ENCODE measurements at regions not wholly inside any gene's neighbourhood (a gene's known extent, or its start where the extent isn't known, plus 50 kb on each side); places are given as distances from the start of the nearest gene placed in this dataset.

DNA sequence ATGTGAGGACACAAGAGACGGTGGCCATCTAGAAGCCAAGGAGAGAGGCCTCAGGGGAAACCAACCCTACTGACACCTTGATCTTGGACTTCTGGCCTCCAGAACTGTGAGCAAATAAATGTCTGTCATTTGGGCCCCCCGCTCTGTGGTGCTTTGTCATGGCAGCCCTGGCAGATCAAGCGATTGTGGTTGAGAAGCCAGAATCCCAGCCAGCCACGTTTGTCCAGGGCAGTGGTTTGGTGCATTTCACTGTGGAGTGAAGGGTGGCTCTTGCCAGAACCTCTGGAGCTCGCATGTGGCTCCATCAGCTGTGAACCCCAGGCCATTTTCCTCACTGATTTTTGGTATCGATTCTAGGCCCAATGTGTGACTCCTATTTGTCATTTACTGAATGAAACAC lies 404.9 kb downstream of the BCL11B start:
- Histone ChIP-seq H3K27me3 (ENCODE audit: control insufficient read depth in 3 of 3, insufficient read depth in 3 of 3, low read length in 2 of 3) (no peaks in the 10 kb centered on the region), H3K36me3 (ENCODE audit: control insufficient read depth in 4 of 4, insufficient read depth in 4 of 4, low read length in 4 of 4) (no peaks in the 10 kb centered on the region), H3K4me1 (ENCODE audit: control insufficient read depth in 5 of 5, insufficient read depth in 5 of 5, low read length in 5 of 5) (no peaks in the 10 kb centered on the region), H3K9ac (ENCODE audit: insufficient read depth in 1 of 2, low read length in 2 of 2) (no peak overlapping the region), H3K27ac (ENCODE audit: low read depth in 1 of 2, low read length in 1 of 2) (no peak overlapping the region), H3K4me3 (no peak overlapping the region), H3K9me3 (ENCODE audit: control insufficient read depth in 4 of 4, insufficient read depth in 3 of 4, low read length in 3 of 4) (peaks cover 0 to 7% (median 0%) of the 10 kb centered on the region in 4 donors)
- no peak for ATAC-seq (ENCODE audit: insufficient read depth, low FRiP score)
- TF ChIP-seq, protein P1, sequence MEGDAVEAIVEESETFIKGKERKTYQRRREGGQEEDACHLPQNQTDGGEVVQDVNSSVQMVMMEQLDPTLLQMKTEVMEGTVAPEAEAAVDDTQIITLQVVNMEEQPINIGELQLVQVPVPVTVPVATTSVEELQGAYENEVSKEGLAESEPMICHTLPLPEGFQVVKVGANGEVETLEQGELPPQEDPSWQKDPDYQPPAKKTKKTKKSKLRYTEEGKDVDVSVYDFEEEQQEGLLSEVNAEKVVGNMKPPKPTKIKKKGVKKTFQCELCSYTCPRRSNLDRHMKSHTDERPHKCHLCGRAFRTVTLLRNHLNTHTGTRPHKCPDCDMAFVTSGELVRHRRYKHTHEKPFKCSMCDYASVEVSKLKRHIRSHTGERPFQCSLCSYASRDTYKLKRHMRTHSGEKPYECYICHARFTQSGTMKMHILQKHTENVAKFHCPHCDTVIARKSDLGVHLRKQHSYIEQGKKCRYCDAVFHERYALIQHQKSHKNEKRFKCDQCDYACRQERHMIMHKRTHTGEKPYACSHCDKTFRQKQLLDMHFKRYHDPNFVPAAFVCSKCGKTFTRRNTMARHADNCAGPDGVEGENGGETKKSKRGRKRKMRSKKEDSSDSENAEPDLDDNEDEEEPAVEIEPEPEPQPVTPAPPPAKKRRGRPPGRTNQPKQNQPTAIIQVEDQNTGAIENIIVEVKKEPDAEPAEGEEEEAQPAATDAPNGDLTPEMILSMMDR (IDR thresholded peaks at IDR 0.05; ENCODE audit: control extremely low read depth, extremely low read depth) = no peak
- 90 to 95% methylated on average over 6 of the region's 6 CpGs for WGBS, 2 donors
- DNase-seq = no peak

DNA sequence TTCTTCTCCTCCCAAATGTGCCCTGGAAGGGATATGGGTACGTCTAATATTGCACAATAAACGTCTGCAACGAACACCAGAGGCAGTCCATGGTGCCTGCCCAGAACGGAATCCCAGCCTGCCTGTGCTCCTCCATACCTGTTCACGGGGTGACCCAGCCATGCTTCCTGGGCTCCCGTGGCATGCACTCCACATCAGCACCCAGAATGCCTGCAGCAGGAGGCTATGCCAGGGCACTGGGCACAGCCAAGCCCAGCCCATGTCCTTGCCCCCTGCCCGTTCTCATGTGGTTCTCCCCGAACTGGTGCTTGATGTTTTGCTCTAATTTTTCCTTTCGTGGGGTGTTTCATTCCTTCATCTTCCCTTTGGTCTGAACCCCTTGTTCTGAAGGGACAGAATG lies 404.3 kb downstream of the BCL11B start:
- H3K36me3 ChIP-seq (ENCODE audit: control insufficient read depth in 4 of 4, insufficient read depth in 4 of 4, low read length in 4 of 4) = no peaks in the 10 kb centered on the region
- ATAC-seq (ENCODE audit: insufficient read depth, low FRiP score) (no peak), DNase-seq (no peak)
- no peak overlapping the region for H3K9ac ChIP-seq (ENCODE audit: insufficient read depth in 1 of 2, low read length in 2 of 2)
- no peak overlapping the region for H3K27ac ChIP-seq (ENCODE audit: low read depth in 1 of 2, low read length in 1 of 2)
- WGBS, 2 donors = 81 to 91% methylated on average over 9 of the region's 9 CpGs
- peaks cover 0 to 7% (median 0%) of the 10 kb centered on the region in 4 donors for H3K9me3 ChIP-seq (ENCODE audit: control insufficient read depth in 4 of 4, insufficient read depth in 3 of 4, low read length in 3 of 4)
- H3K27me3 ChIP-seq (ENCODE audit: control insufficient read depth in 3 of 3, insufficient read depth in 3 of 3, low read length in 2 of 3) = no peaks in the 10 kb centered on the region
- TF ChIP-seq, protein P1 (IDR thresholded peaks at IDR 0.05; ENCODE audit: control extremely low read depth, extremely low read depth) = no peak
- H3K4me1 ChIP-seq (ENCODE audit: control insufficient read depth in 5 of 5, insufficient read depth in 5 of 5, low read length in 5 of 5) = no peaks in the 10 kb centered on the region
- no peak overlapping the region for H3K4me3 ChIP-seq

DNA sequence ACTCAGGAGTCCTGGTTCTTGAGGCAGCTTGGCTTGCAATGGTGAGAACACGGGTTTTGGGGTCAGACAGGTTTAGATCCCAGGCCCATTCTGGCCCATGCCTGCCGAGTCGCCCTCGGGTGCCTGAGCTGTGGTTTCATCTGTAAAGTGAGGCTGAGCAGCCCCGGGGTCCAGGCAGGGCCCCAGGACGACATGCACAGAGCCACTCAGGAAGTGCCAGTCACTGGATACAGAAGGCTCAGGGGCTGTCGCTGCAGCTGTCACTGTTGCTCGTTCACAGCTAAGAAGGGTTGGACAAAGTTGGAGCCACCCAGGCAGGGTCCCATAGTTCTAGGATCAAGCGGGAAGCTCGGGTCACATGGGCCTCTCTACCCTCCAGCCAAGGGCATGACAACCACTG lies 403.1 kb downstream of the BCL11B start:
- H3K27me3 ChIP-seq (ENCODE audit: control insufficient read depth in 3 of 3, insufficient read depth in 3 of 3, low read length in 2 of 3) = no peaks in the 10 kb centered on the region
- DNase-seq = no peak
- WGBS, 2 donors = 73 to 74% methylated on average over 10 of the region's 10 CpGs
- no peak overlapping the region for H3K9ac ChIP-seq (ENCODE audit: insufficient read depth in 1 of 2, low read length in 2 of 2)
- H3K4me3 ChIP-seq = no peak overlapping the region
- no peaks in the 10 kb centered on the region for H3K36me3 ChIP-seq (ENCODE audit: control insufficient read depth in 4 of 4, insufficient read depth in 4 of 4, low read length in 4 of 4)
- no peak overlapping the region for H3K27ac ChIP-seq (ENCODE audit: low read depth in 1 of 2, low read length in 1 of 2)
- H3K9me3 ChIP-seq (ENCODE audit: control insufficient read depth in 4 of 4, insufficient read depth in 3 of 4, low read length in 3 of 4) = peaks cover 0 to 12% (median 0%) of the 10 kb centered on the region in 4 donors
- no peak for ATAC-seq (ENCODE audit: insufficient read depth, low FRiP score)
- no peaks in the 10 kb centered on the region for H3K4me1 ChIP-seq (ENCODE audit: control insufficient read depth in 5 of 5, insufficient read depth in 5 of 5, low read length in 5 of 5)
- TF ChIP-seq, protein P1 (IDR thresholded peaks at IDR 0.05; ENCODE audit: control extremely low read depth, extremely low read depth) = no peak

DNA sequence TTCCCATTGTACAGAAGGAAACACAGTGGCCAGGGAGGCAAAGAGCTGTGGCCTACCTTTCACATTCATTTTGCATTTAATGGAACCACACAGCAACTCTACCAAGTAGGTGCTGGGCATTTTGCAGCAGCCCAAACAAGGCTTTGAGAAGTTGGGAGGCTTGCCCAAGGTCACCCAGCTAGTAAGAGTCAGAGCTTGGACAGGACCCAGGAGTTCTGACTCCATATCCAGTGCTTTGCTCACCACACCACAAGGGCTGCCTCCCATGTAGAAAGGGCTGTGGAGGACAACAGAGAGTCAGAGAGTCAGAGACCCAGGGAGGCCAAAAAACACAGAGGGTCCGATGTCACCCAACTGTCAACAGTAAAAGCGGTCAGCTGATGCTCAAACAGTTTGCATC lies 400.2 kb downstream of the BCL11B start:
- H3K4me3 ChIP-seq = no peak overlapping the region
- 93 to 94% methylated on average over 2 of the region's 2 CpGs for WGBS, 2 donors
- ATAC-seq (ENCODE audit: insufficient read depth, low FRiP score) (no peak), DNase-seq (no peak)
- H3K9me3 ChIP-seq (ENCODE audit: control insufficient read depth in 4 of 4, insufficient read depth in 3 of 4, low read length in 3 of 4) = peaks cover 0 to 12% (median 0%) of the 10 kb centered on the region in 4 donors
- no peak overlapping the region for H3K9ac ChIP-seq (ENCODE audit: insufficient read depth in 1 of 2, low read length in 2 of 2)
- no peaks in the 10 kb centered on the region for H3K27me3 ChIP-seq (ENCODE audit: control insufficient read depth in 3 of 3, insufficient read depth in 3 of 3, low read length in 2 of 3)
- H3K27ac ChIP-seq (ENCODE audit: low read depth in 1 of 2, low read length in 1 of 2) = no peak overlapping the region
- no peaks in the 10 kb centered on the region for H3K4me1 ChIP-seq (ENCODE audit: control insufficient read depth in 5 of 5, insufficient read depth in 5 of 5, low read length in 5 of 5)
- TF ChIP-seq, protein P1 (IDR thresholded peaks at IDR 0.05; ENCODE audit: control extremely low read depth, extremely low read depth) = no peak
- H3K36me3 ChIP-seq (ENCODE audit: control insufficient read depth in 4 of 4, insufficient read depth in 4 of 4, low read length in 4 of 4) = no peaks in the 10 kb centered on the region

Data from lung (tissue), 11 donors.